ENCODE measurements at regions not wholly inside any gene's neighbourhood (a gene's known extent, or its start where the extent isn't known, plus 50 kb on each side); places are given as distances from the start of the nearest gene placed in this dataset.

DNA sequence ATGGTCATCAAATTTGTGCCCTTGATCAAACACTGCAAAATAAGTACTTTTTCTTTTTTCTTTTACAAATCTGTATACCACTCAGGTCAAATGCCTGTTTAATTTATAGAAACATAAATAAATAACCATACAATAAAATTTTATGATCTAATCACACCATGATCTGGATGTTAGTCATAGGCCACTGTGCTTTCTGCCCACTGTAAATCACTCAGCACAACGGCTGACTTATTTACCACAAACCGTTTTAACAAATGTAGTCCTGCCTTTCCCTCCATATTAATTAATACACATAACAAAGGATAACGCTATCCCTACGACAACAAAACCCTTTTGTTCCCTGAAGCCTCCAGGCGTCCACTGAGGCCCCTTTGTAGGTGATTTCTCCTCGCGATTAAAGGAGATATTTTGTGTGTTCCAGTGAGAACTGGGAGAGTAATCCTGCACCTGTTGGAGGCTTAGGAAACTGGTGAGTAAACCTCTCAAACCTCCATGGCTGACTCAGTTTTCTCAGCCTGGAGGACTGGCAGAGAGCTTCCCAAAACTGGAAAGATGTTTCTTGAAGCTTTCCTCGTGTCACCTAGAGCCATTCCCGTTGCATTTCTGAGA, 477.1 kb upstream of the SGCG start:
- 100% methylated on average over 2 of the region's 9 CpGs for WGBS (ENCODE audit: extremely low coverage, insufficient read length, low lambda C conversion rate)
- no peak overlapping the region for H3K14ac ChIP-seq (ENCODE audit: insufficient read depth, low read length)
- H4K8ac ChIP-seq (replicated peaks; ENCODE audit: insufficient read length, low read depth, low read length), result no peak overlapping the region
- no peaks in the 10 kb centered on the region for H3K79me1 ChIP-seq (ENCODE audit: insufficient read depth, low read depth, low read length, poor library complexity, severe bottlenecking)
- H3K23me2 ChIP-seq (ENCODE audit: insufficient read length, low read depth, low read length, poor library complexity, severe bottlenecking), result no peaks in the 10 kb centered on the region
- H3K27ac ChIP-seq (ENCODE audit: insufficient read length, low read depth, low read length), result no peak overlapping the region
- no peaks in the 10 kb centered on the region; the same call in 1 of the 2 replicates for H3K27me3 Mint-ChIP-seq (ENCODE audit: low read depth)
- H3K56ac ChIP-seq (ENCODE audit: insufficient read length, low read depth, low read length), result no peak overlapping the region
- H3K4me3 Mint-ChIP-seq, result no peak overlapping the region
- no peaks in the 10 kb centered on the region for H3K79me2 ChIP-seq (ENCODE audit: insufficient read depth, low read length)
- H3K27me3 ChIP-seq (ENCODE audit: insufficient read depth, low read length), result no peaks in the 10 kb centered on the region
- H3K18ac ChIP-seq (ENCODE audit: insufficient read length, low read depth, low read length), result no peak overlapping the region
- H3K9me3 ChIP-seq (ENCODE audit: control insufficient read depth, low read depth, low read length), result no peaks in the 10 kb centered on the region
- no peak overlapping the region for H2BK20ac ChIP-seq (ENCODE audit: low read depth, low read length, poor library complexity, severe bottlenecking)
- H3K4me1 ChIP-seq (ENCODE audit: insufficient read depth, low read length), result no peaks in the 10 kb centered on the region
- H2BK12ac ChIP-seq (ENCODE audit: insufficient read length, low read depth, low read length), result no peak overlapping the region
- no peak overlapping the region for H3K9ac ChIP-seq (ENCODE audit: extremely low read depth, insufficient read length, low read length)
- TF ChIP-seq CTCF (conservative IDR thresholded peaks at IDR 0.05), result no peak
- H2BK5ac ChIP-seq (ENCODE audit: insufficient read length, low read length), result no peak overlapping the region
- no peak overlapping the region for H3T11ph ChIP-seq (ENCODE audit: low read length)
- H4K20me1 ChIP-seq (ENCODE audit: control insufficient read depth, insufficient read depth, insufficient read length), result no peaks in the 10 kb centered on the region
- H3K4me1 Mint-ChIP-seq, result peaks cover 0 to 5% of the 10 kb centered on the region in 2 experiments; a peak in 2 of 4 replicates
- no peak overlapping the region for H2BK15ac ChIP-seq (ENCODE audit: low read depth, low read length)
- H3K36me3 Mint-ChIP-seq (ENCODE audit: insufficient read depth in 1 of 3, low read depth in 3 of 3), result no peaks in the 10 kb centered on the region
- H4K5ac ChIP-seq (ENCODE audit: insufficient read length, low read depth, low read length), result no peak overlapping the region
- peaks cover 0 to 4% of the 10 kb centered on the region in 2 experiments; a peak in 1 of 5 replicates for H3K9me3 Mint-ChIP-seq
- no peak overlapping the region for H3K27ac Mint-ChIP-seq
- H4K91ac ChIP-seq (ENCODE audit: insufficient read length, low read depth, low read length), result no peak overlapping the region
- no peak overlapping the region for H3K4ac ChIP-seq (ENCODE audit: low read depth, low read length)
- H2AFZ ChIP-seq (ENCODE audit: low read length), result no peak overlapping the region
- H2AK5ac ChIP-seq (ENCODE audit: insufficient read length, low read length), result no peak overlapping the region
- no peak overlapping the region for H3K23ac ChIP-seq (ENCODE audit: insufficient read length, low read depth, low read length)
- no peak overlapping the region for H3K4me2 ChIP-seq (ENCODE audit: insufficient read depth, insufficient read length, low read length)
- H2BK120ac ChIP-seq (ENCODE audit: low read depth, low read length, poor library complexity, severe bottlenecking), result no peak overlapping the region
- DNase-seq, result no peak
